BLaER1 (cell line): ENCODE measurements at regions not wholly inside any gene's neighbourhood (a gene's known extent, or its start where the extent isn't known, plus 50 kb on each side); places are given as distances from the start of the nearest gene placed in this dataset.

Source experiments
- H3K27ac ChIP-seq: shearing (Covaris generic); formaldehyde crosslinking; 2 replicates; pipeline ENCODE4 v1.8.1; 2022
- H3K27me3 ChIP-seq: shearing (Covaris generic); formaldehyde crosslinking; 2 replicates; pipeline ENCODE4 v1.8.1; 2022
- H3K36me3 ChIP-seq: shearing (Covaris generic); formaldehyde crosslinking; 2 replicates; pipeline ENCODE4 v1.8.1; 2022
- H3K4me1 ChIP-seq: shearing (Covaris generic); formaldehyde crosslinking; 2 replicates; pipeline ENCODE4 v1.8.1; 2022
- H3K4me2 ChIP-seq: shearing (Covaris generic); formaldehyde crosslinking; 2 replicates; pipeline ENCODE4 v1.8.1; 2022
- H3K4me3 ChIP-seq: shearing (Covaris generic); formaldehyde crosslinking; 2 replicates; pipeline ENCODE4 v1.8.1; 2022
- H3K9ac ChIP-seq: shearing (Covaris generic); formaldehyde crosslinking; 2 replicates; pipeline ENCODE4 v1.8.1; 2022
- H3K9me3 ChIP-seq: shearing (Covaris generic); formaldehyde crosslinking; 2 replicates; pipeline ENCODE4 v1.8.1; 2022
- H4K20me1 ChIP-seq: shearing (Covaris generic); formaldehyde crosslinking; 2 replicates; pipeline ENCODE4 v1.8.1; 2022
- Cebpa-rat ChIP-seq: shearing (Covaris generic); IDR thresholded peaks from 2 replicates; pipeline ENCODE4 v1.8.1; 2022

- no peak for TF ChIP-seq Cebpa-rat
- H3K27me3 ChIP-seq, result no peaks in the 10 kb centered on the region
- H3K9me3 ChIP-seq, result no peaks in the 10 kb centered on the region
- peaks cover 6% of the 10 kb centered on the region for H3K4me1 ChIP-seq
- H3K4me3 ChIP-seq, result no peak overlapping the region
- no peak overlapping the region for H3K9ac ChIP-seq
- H3K36me3 ChIP-seq, result no peaks in the 10 kb centered on the region
- H3K4me2 ChIP-seq, result no peak overlapping the region
- no peak overlapping the region for H3K27ac ChIP-seq
- H4K20me1 ChIP-seq, result no peaks in the 10 kb centered on the region
Measured at GRCh38 chr11:114890038-114890437, 211.7 kb downstream of the NXPE2 start.

DNA sequence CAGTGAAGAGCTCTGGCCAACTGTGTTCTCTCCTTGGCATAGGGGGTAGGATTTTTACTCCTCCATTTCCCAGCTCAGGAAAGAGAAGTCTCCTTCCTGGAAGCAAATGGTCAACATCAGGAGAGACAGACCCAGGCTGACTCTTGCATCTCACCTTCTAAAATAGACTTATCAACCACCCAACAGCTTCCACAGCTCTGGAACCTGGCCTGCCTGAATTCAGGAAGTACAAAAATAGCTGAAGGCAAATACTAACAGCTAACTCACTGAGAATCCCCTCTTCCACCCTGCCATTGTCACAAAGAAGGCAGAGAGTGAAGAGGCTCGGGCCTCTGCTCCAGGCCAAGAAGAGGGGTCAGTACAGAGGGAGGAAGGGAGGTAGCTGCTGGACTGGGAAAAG lies 213.6 kb downstream of the NXPE2 start:
- H3K36me3 ChIP-seq, result no peaks in the 10 kb centered on the region
- no peak overlapping the region for H3K4me3 ChIP-seq
- H3K9ac ChIP-seq, result no peak overlapping the region
- H3K4me1 ChIP-seq, result peaks cover 6% of the 10 kb centered on the region
- no peak overlapping the region for H3K27ac ChIP-seq
- H3K27me3 ChIP-seq, result no peaks in the 10 kb centered on the region
- H3K4me2 ChIP-seq, result no peak overlapping the region; the same call in 1 of the 2 replicates
- no peak for TF ChIP-seq Cebpa-rat
- H4K20me1 ChIP-seq, result no peaks in the 10 kb centered on the region
- no peaks in the 10 kb centered on the region for H3K9me3 ChIP-seq

- TF ChIP-seq Cebpa-rat, result no peak
- peaks cover 6% of the 10 kb centered on the region for H3K4me1 ChIP-seq
- H3K36me3 ChIP-seq, result no peaks in the 10 kb centered on the region
- no peak overlapping the region; the same call in 1 of the 2 replicates for H3K4me2 ChIP-seq
- H3K27ac ChIP-seq, result no peak overlapping the region
- H3K27me3 ChIP-seq, result no peaks in the 10 kb centered on the region
- H3K9me3 ChIP-seq, result no peaks in the 10 kb centered on the region
- H3K4me3 ChIP-seq, result no peak overlapping the region
- no peak overlapping the region for H3K9ac ChIP-seq
- no peaks in the 10 kb centered on the region for H4K20me1 ChIP-seq
Measured at GRCh38 chr11:114892381-114893197, 214.3 kb downstream of the NXPE2 start.

GRCh38 chr11:114893329-114893728 lies 215.0 kb downstream of the NXPE2 start:
- H4K20me1 ChIP-seq, result no peaks in the 10 kb centered on the region
- TF ChIP-seq Cebpa-rat, result no peak
- H3K9me3 ChIP-seq, result no peaks in the 10 kb centered on the region
- no peak overlapping the region for H3K4me3 ChIP-seq
- no peak overlapping the region for H3K9ac ChIP-seq
- H3K4me2 ChIP-seq, result no peak overlapping the region
- H3K36me3 ChIP-seq, result no peaks in the 10 kb centered on the region
- H3K27me3 ChIP-seq, result no peaks in the 10 kb centered on the region
- peaks cover 6% of the 10 kb centered on the region for H3K4me1 ChIP-seq
- no peak overlapping the region for H3K27ac ChIP-seq

GRCh38 chr11:114896594-114896993 lies 218.3 kb downstream of the NXPE2 start:
- H3K4me3 ChIP-seq, result no peak overlapping the region
- no peak overlapping the region for H3K9ac ChIP-seq
- H3K27ac ChIP-seq, result no peak overlapping the region
- no peaks in the 10 kb centered on the region for H4K20me1 ChIP-seq
- H3K4me1 ChIP-seq, result peaks cover 6% of the 10 kb centered on the region
- no peak for TF ChIP-seq Cebpa-rat
- H3K27me3 ChIP-seq, result no peaks in the 10 kb centered on the region
- H3K36me3 ChIP-seq, result no peaks in the 10 kb centered on the region
- peaks cover 17% of the 10 kb centered on the region for H3K9me3 ChIP-seq
- H3K4me2 ChIP-seq, result no peak overlapping the region

GRCh38 chr11:114909866-114910265 lies 231.5 kb downstream of the NXPE2 start:
- no peak overlapping the region for H3K9ac ChIP-seq
- no peak for TF ChIP-seq Cebpa-rat
- no peaks in the 10 kb centered on the region for H3K27me3 ChIP-seq
- H3K36me3 ChIP-seq, result no peaks in the 10 kb centered on the region
- peaks cover 9% of the 10 kb centered on the region; the same call in 1 of the 2 replicates for H3K9me3 ChIP-seq
- no peak overlapping the region for H3K27ac ChIP-seq
- no peak overlapping the region for H3K4me3 ChIP-seq
- no peak overlapping the region for H3K4me2 ChIP-seq
- H3K4me1 ChIP-seq, result no peaks in the 10 kb centered on the region
- no peaks in the 10 kb centered on the region for H4K20me1 ChIP-seq

- no peaks in the 10 kb centered on the region for H3K4me1 ChIP-seq
- H3K36me3 ChIP-seq, result no peaks in the 10 kb centered on the region
- no peaks in the 10 kb centered on the region for H3K27me3 ChIP-seq
- no peak for TF ChIP-seq Cebpa-rat
- no peak overlapping the region for H3K27ac ChIP-seq
- H4K20me1 ChIP-seq, result no peaks in the 10 kb centered on the region
- H3K4me2 ChIP-seq, result no peak overlapping the region
- H3K9me3 ChIP-seq, result no peaks in the 10 kb centered on the region
- H3K9ac ChIP-seq, result no peak overlapping the region
- no peak overlapping the region for H3K4me3 ChIP-seq
Measured at GRCh38 chr11:114912826-114913225, 234.5 kb downstream of the NXPE2 start.

- H4K20me1 ChIP-seq, result no peaks in the 10 kb centered on the region
- no peak for TF ChIP-seq Cebpa-rat
- no peaks in the 10 kb centered on the region for H3K9me3 ChIP-seq
- H3K9ac ChIP-seq, result no peak overlapping the region
- H3K4me1 ChIP-seq, result no peaks in the 10 kb centered on the region
- no peak overlapping the region for H3K4me3 ChIP-seq
- no peaks in the 10 kb centered on the region for H3K36me3 ChIP-seq
- no peak overlapping the region for H3K4me2 ChIP-seq
- no peaks in the 10 kb centered on the region for H3K27me3 ChIP-seq
- no peak overlapping the region for H3K27ac ChIP-seq
Measured at GRCh38 chr11:114914231-114915005, 236.1 kb downstream of the NXPE2 start.

DNA sequence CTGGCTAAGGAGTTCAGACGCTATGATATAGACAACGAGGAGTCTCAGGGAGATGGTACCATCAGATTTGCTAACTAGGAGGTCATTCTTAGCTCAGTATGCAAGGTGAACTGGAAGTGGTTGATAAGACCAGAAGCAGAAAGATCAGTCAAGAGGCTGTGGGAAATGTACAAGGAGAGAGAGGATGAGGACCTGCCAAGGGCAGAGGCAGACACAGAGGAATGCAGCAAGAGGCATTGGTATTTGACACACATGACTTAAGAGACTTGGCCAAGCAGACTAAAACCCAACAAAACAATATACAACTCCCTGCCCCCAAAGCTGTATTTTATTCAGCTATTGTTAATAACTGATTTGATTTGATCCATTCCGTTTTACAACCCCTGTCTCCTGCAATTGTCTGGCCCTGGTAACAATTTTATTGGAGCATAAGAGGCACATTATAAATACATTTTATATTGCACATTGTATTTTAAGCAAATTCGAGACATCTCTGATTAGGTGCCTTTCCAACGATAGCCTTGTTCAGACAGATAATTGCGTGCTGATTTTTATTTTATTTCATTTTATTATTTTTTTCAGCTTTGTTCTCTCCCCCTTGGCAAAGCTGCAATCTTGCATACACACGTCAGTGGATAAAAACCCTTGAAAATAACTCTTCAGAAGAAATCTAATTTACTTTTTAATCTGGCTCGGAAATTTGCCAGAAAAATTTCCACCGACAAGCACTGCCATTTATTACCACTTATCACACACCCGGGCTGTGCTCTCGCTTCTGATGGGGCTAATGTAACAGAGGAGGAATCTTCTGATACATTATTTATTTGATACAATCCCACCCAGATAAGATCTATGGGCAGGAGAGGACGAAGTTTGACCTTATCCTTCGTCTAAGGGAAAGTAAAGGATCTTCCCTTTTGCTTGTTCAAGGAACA lies 237.8 kb downstream of the NXPE2 start:
- Histone ChIP-seq H3K27me3 (no peaks in the 10 kb centered on the region), H4K20me1 (no peaks in the 10 kb centered on the region), H3K9me3 (no peaks in the 10 kb centered on the region), H3K9ac (no peak overlapping the region), H3K4me1 (no peaks in the 10 kb centered on the region), H3K4me2 (no peak overlapping the region), H3K4me3 (no peak overlapping the region), H3K27ac (no peak overlapping the region), H3K36me3 (no peaks in the 10 kb centered on the region)
- TF ChIP-seq Cebpa-rat, result no peak
